WI38 (cell line): ENCODE measurements at regions not wholly inside any gene's neighbourhood (a gene's known extent, or its start where the extent isn't known, plus 50 kb on each side); places are given as distances from the start of the nearest gene placed in this dataset.

Experiments used
- H3K4me3 ChIP-seq: 2 replicates; pipeline ENCODE4 v1.5.1; 2011; ENCODE audit warnings: low read depth, mild to moderate bottlenecking, control low read depth, low read length
- TF ChIP-seq, protein P1 (sequence below): IDR thresholded peaks from 2 replicates; pipeline ENCODE4 v1.5.1; 2012; ENCODE audit warnings: low read depth, mild to moderate bottlenecking, control low read depth, low read length

GRCh38 chr1:173117761-173118160, 67.0 kb upstream of the TNFSF18 start:
- TF ChIP-seq, protein P1, sequence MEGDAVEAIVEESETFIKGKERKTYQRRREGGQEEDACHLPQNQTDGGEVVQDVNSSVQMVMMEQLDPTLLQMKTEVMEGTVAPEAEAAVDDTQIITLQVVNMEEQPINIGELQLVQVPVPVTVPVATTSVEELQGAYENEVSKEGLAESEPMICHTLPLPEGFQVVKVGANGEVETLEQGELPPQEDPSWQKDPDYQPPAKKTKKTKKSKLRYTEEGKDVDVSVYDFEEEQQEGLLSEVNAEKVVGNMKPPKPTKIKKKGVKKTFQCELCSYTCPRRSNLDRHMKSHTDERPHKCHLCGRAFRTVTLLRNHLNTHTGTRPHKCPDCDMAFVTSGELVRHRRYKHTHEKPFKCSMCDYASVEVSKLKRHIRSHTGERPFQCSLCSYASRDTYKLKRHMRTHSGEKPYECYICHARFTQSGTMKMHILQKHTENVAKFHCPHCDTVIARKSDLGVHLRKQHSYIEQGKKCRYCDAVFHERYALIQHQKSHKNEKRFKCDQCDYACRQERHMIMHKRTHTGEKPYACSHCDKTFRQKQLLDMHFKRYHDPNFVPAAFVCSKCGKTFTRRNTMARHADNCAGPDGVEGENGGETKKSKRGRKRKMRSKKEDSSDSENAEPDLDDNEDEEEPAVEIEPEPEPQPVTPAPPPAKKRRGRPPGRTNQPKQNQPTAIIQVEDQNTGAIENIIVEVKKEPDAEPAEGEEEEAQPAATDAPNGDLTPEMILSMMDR: no peak
- H3K4me3 ChIP-seq: no peak overlapping the region

GRCh38 chr1:173117108-173117633, 66.4 kb upstream of the TNFSF18 start:
- no peak overlapping the region for H3K4me3 ChIP-seq
- TF ChIP-seq, protein P1: no peak

- TF ChIP-seq, protein P1: no peak
- no peak overlapping the region for H3K4me3 ChIP-seq
Observed at GRCh38 chr1:173114346-173114745, 63.6 kb upstream of the TNFSF18 start.

DNA sequence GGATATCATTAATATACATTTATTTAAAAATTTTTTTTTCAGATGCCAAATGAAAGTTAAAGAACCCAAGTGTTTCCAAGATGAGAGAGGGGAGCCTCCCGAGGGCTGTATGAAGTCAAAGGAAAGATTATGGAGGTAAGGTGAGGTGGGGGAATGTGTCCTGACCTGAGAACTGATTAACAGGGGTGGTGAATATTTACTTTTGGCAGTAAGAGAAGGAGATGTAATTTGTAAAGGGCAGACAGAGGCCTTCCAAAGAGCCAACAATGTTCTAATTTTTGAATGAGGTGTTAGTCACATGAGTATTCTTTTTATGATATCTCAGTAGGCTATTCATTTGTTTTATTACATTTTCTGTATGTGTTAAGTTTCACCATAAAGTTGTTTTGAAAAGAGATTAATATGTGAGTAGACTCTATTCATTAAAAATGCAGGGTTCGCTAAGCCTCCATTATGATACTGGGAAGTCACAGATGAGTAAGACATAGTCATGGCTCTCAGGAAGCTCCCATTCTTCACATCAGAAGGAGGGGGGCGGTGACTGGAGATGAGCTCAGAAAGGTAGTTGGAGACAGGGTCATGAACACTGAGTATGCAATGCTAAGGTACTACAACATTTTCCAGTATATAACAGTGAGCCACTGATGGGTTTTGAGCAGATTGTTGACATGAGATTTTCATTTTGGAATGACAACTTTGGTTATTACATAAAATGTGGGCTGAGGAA, 62.4 kb upstream of the TNFSF18 start:
- H3K4me3 ChIP-seq: no peak overlapping the region
- TF ChIP-seq, protein P1: no peak

- TF ChIP-seq, protein P1: no peak
- no peak overlapping the region for H3K4me3 ChIP-seq
Observed at GRCh38 chr1:173112129-173112528, 61.4 kb upstream of the TNFSF18 start.

GRCh38 chr1:173107696-173108095, 57.0 kb upstream of the TNFSF18 start:
- TF ChIP-seq, protein P1: no peak

DNA sequence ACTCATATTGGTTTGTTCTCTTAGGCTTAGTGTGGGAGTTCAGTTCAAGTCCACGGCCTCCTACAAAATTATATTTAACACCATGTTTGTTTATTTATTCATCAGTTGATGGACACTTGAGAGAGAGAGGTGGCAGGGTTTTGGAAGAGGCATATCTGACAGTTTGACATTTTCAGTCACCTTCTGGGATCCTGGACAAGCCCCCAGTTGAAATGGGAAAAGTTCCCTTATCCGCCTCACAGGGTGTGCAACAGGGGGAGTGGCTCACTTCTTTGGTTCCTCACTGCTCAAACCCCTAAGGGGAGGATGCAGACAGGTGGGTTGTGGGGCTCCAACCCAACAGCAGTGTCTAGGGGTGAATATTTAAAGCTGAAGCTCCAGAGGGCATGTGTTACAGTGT, 52.3 kb upstream of the TNFSF18 start:
- TF ChIP-seq, protein P1: no peak

More at GRCh38 chr1:173107696-173108095, 57.0 kb upstream of the TNFSF18 start:
- H3K4me3 ChIP-seq: no peak overlapping the region

More for the DNA sequence above, 52.3 kb upstream of the TNFSF18 start:
- no peak overlapping the region for H3K4me3 ChIP-seq
